Left renal cortex interstitium (tissue), 4 donors: ENCODE measurements at regions not wholly inside any gene's neighbourhood (a gene's known extent, or its start where the extent isn't known, plus 50 kb on each side); places are given as distances from the start of the nearest gene placed in this dataset.
"Not testable (repeated sequence)": the region's sequence is repeated elsewhere in the genome, so short reads cannot be mapped to it uniquely, and the experiment has no call there.

Experiments
- DNase-seq, 4 donors: peaks; one replicate each; pipeline ENCODE4 v3.0.0-alpha.2; 2013; ENCODE audit warnings: low read depth in 4 of 4, low spot score in 2 of 4, missing footprints in 1 of 4

DNA sequence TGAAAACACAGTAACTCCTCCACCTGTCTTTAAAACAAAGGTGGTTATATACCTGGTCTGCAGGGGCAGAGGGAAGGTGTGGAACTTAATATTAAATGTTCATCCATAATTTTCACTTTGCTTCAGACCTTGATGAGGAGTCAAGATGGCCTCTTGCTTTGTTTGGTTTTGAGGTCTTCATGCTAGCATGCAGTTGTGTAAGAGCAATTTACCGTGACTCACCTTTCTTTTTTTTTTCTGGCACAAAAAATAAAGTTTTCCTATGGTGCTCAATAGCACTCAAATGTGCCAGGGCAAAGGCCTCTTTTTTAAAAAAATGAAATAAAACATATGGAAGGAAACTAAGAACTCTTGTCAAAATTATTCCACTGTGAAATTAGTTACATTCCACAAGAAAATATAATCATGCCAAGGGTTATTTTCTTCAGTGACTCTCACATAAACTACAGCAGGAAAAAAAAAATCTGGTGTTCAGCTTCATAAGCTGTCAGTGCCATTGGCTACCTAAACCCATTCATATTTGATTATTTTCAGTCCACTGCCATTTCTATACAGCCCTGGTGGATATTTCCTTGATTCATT is 128.2 kb downstream of the SLC7A11 start:
- no peak for DNase-seq

DNA sequence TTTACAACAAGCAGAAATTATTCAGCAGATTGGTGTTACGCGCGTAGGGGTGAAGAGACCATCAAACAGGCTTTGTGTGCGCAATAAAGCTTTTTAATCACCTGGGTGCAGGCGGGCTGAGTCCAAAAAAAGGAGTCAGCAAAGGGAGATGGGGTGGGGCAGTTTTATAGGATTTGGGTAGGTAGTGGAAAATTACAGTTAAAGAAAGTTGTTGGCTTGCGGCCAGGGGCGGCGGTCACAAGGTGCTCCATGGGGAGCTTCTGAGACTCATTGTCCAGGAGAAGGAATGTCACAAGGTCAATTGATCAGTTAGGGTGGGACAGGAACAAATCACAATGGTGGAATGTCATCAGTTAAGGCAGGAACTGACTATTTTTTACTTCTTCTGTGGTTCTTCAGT is 129.3 kb downstream of the SLC7A11 start:
- not testable (repeated sequence) for DNase-seq

DNA sequence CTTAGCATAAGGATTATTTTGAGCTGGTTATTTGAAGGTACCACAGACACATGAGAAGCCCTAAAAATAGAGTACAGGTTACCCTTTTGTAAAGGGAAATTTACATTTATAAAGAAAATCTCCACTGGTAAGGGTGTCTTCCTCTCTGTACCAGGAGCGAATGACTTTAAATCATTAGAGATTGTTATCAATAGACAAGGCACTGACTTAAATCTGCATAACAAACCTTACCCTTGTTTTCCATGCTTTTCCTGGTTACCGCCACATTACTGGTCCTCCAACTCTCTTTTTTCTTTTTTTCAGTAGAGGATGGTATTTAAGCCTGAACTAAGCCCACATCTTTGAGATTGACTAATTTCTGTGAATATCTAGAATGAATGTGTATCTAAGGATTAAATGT is 129.8 kb downstream of the SLC7A11 start:
- no peak for DNase-seq

DNA sequence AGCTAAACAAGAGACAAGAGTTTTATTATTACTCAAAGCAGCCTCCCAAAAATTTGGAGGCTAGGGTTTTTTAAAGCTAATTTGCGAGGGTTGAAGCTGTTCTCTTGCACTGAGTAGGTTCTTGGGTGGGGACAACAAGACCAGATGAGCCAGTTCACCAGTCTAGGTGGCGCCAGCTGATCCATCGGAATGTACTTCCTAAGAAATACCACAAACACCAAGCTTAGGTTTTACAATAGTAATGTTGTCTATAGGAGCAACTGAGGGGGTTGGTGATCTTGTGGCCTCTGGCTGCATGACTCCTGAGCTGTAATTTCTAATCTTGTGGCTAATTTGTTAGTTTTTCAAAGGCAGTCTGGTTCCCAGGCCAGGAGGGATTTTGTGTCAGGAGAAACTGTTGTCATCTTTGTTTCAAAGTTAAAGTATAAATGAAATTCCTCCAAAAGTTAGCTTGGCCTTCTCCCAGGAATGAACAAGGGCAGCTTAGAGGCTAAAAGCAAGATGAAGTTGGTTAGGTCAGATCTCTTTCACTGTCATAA is 130.6 kb downstream of the SLC7A11 start:
- DNase-seq, result no peak

DNA sequence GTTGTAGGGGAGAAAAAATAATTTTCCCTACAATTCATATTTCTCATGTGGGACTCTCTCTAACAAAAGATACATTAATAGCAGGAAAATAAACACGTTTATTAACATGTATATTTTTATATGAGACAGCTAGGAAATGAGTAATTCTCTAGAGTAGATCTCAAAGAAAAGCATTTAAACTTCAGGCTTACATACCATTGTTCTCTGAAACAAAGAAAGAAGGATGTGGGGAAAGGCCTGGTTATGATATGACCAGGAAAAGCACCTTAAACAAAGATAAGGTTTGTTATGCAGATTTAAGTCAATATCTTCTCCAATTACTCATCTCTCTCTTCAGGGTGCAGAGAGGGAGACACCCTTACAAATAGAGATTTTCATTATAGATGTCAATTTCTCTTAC is 131.3 kb downstream of the SLC7A11 start:
- no peak for DNase-seq

DNA sequence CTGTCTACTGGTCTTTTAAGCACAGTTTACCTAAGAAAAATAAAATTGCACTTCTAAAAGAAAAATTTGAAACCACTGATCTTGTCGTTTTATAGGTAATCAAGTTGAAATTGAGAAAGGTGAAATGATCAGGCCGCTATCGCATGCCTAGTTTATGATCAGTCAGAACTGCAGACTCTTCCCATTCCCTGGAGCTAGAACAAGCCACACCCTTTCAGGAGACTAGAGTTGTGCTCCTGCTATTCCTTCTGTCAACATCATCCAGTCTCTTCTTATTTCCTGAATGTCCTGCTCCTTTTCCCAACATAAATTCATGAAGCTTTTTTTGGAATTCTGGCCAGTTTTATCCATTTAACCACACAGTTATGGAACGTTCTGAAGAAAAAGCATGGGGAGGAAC is 135.1 kb downstream of the SLC7A11 start:
- DNase-seq, result no peak

DNA sequence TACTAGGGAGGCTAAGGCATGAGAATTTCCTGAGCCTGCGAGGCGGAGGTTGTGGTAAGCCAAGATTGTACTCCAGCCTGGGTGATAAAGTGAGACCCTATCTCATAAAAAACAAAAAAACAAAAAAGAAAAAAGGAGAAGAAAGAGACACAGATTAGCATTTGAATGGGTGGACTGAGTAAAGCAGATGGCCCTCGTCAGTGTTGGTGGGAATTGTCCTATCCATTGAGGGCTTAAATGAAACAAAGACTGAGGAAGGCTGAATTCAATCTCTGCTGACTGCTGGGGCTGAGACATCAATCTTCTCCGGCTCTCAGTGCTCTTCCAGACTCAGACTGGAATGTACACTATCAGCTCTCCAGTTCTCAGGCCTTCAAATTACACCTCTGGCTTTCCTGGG is 136.8 kb downstream of the SLC7A11 start:
- no peak for DNase-seq

DNA sequence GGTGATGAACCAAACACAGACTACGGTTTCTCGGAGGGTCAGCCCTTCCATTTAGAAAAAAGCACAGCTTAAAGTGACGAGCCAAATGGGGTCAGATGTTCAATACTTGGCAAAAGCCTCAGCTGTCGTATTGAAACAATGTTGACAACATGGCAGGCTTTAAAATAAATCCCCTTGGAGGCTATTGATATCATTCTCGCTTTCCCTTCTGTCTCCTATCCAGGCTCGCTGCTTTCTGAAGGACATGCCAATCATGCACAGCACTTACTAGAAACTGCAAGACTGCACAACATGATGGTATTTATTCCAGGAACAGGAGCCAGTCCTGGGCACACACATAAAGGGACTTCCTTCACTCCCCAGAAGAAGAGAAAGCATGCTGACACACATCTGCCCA is 137.9 kb downstream of the SLC7A11 start:
- DNase-seq, result no peak

DNA sequence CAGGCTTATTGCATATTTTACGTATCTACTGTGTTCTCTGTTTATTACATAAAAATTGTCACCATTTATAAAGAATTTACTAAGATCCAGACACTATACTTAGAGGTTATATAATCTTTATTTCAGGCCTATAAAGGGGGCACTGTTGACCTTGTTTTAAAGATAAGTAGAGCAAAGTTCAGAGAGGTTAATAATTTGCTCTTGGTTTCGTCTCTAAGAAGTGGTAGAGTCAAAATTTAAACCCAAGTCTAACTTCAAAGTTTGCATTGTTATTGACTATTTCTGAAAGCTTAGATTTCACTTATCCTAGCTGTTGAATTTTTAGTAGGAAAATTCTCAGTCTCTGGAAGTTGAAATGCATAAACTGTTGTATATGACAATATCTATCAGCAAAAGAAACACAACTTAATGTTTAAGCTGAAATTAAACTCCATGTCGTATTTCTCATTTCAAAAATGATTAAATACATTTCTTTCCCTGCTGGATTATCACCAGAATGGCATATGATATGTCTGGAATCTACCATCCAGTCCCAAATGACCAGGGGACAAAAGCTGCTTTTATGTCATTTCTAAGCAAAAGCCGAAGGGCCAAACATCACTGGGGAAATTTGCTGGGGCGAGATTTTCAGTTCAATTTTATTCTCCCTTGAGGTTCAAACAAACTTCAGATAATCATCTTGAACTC is 138.4 kb downstream of the SLC7A11 start:
- DNase-seq, result no peak

DNA sequence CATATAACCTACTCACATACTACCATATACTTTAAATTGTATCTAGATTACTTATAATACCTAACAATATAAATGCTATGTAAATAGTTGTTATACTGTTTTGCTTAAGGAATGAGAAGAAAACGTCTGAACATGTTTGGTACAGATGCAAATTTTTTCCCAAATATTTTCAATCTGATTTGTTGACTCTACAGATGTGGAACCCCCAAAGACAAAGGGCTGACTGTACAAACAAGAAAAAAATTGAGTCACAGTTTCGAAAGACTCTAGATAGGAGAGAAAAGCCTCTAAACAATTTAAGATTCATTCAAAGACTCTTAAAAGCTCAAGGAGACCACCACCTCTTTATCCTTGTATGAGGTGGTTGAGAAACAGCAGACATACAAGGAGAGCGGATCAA is 142.8 kb downstream of the SLC7A11 start:
- DNase-seq, result no peak

DNA sequence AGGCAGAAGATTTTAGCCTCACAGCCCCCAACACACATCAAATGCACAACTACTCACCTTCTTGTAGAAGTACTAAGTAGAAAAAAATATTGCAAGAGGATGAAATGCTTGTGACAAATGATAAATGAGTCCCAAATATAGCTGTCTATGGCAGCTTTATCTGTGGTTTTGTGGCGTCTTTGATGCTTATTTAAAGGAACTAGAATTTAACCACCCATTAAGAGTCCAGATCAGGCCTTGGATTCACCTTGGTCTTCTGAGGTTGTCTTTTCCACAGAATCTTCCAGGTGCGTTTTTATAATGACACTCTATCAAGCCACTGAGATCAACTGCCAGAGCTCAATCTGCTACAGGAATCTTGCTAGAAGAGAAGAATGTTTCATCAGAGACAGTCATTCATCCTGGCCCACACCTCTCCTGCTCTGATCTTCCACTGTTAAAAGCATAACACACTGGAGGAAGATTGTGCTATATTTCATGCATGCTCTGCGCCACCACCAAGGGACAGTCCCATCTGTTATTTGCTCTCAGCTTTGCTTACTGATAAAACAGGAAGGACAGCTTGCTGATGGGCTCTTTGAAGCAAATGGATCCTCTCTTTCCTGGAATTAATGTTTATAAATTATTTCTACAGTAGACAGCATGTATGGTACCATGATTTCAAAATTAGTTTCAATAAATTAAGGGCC is 144.1 kb downstream of the SLC7A11 start:
- no peak for DNase-seq

DNA sequence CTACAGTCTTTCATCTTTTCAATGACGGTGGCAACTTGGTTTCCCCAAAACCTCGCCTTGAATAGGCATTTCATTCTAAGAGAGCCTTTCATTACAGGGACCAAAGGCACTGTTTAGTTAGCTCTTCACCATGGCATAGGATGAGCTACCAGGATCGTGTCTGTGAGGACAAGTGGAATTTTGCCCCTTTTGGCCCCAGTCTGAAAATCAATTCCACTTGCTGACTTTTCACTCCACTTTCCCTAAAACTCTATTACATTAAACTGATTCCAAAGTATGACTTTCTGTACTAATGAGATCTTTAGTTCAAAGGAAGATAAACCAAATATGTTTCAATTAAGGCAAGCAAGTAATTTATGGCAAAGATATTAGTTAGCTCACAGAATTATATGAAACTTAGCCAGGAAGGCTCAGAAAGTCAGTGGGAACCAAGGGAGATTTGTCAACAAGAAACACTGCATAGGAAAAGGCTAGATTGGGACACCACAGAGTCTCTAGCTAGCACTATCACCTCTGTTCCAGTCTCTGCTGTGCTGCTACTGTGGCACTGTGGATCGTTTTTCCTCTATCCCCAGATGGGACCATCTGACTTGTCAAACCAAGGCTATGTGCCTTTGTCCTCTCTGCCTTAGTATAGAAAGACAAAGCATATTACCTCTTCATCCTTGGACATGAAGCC is 145.6 kb downstream of the SLC7A11 start:
- DNase-seq, result no peak

DNA sequence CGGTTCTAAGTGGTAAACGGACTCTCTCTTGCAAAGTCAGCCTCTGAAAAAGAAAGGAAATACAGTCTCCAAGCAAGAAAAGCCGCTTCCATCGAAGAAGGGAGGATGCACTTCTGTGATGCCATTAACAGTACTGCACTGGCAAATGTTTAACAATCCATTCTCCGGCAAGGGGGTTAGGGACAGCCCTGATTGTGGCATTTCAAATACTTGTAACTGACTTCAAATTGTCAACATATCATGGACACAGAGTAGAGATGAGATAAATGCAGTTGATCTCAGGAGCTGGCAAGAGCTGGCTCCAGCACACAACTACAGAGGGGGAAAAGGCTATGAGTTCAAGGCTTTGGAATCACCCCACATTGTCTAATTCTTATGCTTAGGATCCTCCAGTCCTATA is 146.8 kb downstream of the SLC7A11 start:
- DNase-seq, result no peak

DNA sequence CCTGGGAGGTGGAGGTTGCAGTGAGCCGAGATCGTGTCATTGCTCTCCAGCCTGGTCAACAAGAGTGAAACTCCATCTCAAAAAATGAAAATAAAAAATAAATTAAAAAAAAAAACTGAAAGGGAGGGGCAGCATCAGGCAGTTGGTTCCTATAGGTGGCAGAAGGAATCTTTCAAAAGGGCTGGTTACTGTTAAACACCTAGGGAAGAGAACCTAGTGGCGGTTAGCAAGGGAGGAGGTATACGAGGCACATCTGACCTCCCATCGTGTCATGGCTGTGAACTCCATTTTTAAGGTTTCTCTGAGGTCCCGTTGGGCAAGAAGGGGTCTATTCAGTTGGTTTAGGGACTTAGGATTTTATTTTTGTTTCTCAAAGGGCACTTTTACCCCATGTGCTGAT is 150.1 kb downstream of the SLC7A11 start:
- no peak for DNase-seq

DNA sequence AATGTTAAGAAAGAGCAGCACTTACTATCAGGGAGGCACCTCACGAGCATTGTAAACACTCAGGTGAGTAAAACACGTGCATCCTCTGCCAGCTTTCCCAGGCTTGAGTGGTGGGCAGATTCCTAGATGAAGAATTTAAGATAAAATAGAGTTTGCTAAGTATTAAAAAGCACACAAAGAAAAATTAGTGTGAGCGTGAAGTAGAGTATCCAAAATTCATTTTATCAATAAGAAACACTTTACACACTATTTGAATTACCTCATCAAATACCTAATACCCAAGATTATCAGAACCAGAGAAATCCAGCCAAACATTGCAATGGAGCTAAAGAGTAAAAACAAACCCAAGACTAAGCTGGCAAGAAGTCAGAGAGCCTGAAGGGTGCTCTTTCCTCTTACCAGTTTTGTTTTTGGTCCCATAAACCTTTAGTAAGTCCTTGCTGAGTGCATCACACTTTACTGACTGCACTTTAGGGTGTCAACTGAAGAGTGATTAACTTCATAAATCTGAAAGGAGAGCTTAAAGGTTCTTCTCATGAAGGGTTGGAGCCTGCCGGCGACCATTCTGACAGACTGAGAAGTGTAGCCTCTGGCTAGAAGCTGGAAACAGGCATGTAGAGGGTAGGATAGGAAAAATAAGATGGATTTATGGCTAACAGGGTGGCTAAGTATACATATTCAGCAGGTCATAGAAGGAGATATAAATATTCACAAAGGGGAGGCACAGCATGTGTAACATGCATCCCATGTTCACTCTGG is 151.1 kb downstream of the SLC7A11 start:
- DNase-seq, result no peak

DNA sequence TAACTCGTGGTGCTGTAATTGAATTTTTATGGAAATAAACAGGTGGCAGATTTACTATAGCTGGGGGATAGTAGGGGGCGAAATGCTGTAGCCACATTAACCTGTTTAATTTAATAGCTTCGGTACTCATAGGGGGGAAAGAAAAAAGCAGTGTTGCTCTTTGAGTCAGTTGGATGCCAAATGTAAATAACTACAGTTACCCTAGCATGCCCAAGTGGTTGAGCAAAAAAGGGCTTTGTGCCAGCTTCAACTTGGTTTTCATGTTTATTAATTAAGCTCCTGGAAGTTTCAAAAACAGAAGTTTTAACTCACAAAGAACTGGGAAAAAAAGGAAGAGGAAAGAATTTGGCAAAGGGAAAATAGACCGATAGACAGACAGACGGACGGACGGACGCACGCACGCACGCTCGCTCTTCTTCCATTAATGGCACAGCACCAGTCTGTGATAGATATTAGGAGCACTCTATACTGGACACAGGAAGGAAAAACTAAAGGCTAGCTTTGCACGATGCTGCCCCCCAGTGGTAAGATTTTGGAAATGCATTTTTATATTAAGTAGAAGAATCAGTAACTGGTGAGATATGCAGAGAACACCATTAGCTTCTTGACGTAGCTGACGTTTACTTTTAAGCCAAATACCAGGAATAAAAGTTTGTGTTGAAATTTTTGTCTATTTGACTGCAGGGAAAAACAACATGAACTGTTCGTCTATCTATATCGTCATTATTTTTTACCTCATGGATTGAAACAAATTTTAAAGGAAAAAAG is 151.8 kb downstream of the SLC7A11 start:
- DNase-seq, result peak in 2 of 4 donors; percentile 76 to 83

DNA sequence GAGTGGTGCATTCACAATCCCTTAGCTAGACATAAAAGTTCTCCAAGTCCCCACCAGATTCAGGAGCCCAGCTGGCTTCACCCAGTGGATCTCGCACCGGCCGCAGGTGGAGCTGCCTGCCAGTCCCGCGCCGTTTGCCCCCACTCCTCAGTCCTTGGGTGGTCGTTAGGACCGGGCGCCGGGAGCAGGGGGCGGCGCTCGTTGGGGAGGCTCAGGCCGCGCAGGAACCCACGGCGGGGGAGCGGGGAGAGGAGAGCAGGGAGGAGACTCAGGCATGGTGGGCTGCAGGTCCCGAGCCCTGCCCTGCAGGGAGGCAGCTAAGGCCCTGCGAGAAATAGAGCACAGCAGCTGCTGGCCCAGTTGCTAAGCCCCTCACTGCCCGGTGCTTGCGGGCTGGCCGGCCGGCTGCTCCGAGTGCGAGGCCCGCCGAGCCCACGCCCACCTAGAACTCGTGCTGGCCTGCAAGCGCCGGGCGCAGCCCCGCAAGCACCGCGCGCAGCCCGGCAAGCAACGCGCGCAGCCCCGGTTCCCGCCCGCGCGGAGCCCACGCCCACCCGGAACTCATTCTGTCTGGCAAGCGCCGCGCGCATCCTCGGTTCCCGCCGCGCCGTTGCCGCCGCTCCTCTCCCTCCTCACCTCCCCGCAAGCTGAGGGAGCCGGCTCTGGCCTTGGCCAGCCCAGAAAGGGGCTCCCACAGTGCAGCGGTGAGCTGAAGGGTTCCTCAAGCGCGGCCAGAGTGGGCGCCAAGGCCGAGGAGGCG is 153.5 kb downstream of the SLC7A11 start:
- no peak for DNase-seq

DNA sequence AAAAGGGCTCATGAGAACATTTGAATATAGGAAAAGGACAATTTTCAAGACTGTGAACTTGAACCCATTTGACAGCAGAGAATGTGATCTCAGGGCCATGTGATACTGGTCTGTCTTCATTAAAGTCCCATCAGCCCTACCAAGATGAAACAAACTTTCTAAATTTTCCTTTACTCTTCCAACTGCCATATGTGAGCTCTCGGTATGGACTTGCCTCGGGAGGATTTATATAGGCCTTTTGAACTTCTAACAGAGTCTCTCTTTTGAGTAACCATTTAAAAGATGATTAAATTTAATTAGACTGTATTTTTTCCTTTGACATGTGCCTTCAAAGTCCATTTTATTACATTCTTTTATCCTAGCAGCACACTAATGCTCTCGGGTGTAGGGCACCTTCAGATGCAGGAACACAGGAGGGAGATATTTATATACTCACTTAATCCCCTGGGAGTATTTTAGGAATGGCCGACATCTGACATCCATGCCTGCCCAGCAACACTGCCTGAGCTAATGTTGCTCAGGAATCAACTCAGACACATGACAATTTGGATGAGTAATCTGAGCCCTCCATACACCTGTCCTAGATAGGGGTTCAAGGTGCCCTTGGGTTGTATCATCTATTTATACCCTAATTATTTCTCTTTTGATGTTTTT is 155.0 kb downstream of the SLC7A11 start:
- no peak for DNase-seq

DNA sequence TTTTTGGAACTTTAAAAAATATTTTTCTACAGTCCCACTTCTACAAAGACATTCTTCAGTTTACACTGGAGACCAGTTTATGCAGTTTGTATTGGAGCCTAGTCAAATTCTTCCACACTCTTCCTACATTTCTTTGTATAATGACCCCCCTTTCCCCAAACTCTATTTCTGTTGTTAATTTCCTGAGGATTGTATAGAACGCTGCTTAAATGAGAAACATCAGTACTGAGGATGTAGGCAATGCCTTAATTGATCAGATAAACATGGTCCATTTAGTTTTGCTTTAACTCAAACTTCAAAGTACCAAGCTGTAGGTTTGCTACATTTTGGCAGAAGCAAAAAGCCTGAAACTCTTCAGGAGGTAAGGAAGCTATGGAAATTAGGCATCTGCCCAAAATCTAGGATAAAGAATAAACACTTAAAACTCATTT is 155.5 kb downstream of the SLC7A11 start:
- DNase-seq, result no peak
